ENCODE measurements at regions not wholly inside any gene's neighbourhood (a gene's known extent, or its start where the extent isn't known, plus 50 kb on each side); places are given as distances from the start of the nearest gene placed in this dataset.

DNA sequence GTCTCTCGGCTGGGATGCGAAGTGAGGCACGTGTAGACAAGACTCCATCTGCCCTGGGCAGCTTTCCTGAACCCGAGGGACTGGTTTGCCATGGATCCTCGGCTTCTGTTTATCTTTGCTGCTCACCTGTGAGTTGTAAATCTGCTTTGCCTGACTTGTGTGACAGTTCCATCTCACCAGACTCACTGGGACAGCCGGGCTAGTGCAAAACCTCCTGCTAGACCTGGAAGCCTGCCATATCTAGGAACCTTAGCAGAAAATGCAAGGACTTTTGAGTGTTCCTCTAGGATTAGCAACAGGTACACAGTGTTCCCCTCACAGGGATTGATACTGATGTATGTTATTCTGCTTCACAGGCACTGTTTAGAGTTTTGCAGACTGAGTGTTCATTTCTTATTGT, 218.6 kb downstream of the URB2 start:
- TF ChIP-seq CTCF (IDR thresholded peaks at IDR 0.05) (no peak), POLR2A (IDR thresholded peaks at IDR 0.05) (no peak)

Measured in uterus (tissue), 2 donors.